Peyer's patch (tissue), 4 donors: ENCODE measurements at regions not wholly inside any gene's neighbourhood (a gene's known extent, or its start where the extent isn't known, plus 50 kb on each side); places are given as distances from the start of the nearest gene placed in this dataset.

Experiments used
- POLR2A ChIP-seq, 2 donors: fragments of 450-650 bp; IDR thresholded peaks; one replicate each; pipeline ENCODE4 v1.5.1; 2017; ENCODE audit warnings: antibody characterized with exemption in 2 of 2, mild to moderate bottlenecking in 2 of 2, moderate library complexity in 2 of 2
- TF ChIP-seq, protein P1 (sequence below), 6 experiments: fragments of 450-650 bp in 4 of 6; fragments of 200-600 bp in 2 of 6; sonication (generic) in 1 of 6; IDR thresholded peaks; one replicate each; pipeline ENCODE4 v1.5.1; 2017 to 2019; ENCODE audit warnings: antibody characterized with exemption in 6 of 6, mild to moderate bottlenecking in 3 of 6, moderate library complexity in 1 of 6

DNA sequence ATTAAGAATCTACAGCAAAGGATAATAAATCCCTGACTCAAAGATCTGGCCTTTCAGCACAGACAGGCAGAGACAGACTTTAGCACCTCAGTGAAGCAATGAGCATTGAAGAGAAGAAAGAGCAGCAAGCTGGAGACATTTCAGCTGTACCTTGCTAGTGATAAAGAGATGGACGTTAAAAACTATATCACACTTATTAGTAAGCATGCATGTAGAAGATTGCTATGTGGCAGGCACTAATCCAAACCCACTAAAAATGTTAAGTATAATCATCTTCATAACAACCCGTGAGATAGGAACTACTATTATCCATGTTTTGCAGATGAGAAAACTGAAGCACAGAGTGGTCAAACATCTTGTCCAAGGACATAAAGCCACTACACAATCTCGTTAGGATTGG, 1538.3 kb upstream of the FLRT2 start:
- TF ChIP-seq, protein P1, sequence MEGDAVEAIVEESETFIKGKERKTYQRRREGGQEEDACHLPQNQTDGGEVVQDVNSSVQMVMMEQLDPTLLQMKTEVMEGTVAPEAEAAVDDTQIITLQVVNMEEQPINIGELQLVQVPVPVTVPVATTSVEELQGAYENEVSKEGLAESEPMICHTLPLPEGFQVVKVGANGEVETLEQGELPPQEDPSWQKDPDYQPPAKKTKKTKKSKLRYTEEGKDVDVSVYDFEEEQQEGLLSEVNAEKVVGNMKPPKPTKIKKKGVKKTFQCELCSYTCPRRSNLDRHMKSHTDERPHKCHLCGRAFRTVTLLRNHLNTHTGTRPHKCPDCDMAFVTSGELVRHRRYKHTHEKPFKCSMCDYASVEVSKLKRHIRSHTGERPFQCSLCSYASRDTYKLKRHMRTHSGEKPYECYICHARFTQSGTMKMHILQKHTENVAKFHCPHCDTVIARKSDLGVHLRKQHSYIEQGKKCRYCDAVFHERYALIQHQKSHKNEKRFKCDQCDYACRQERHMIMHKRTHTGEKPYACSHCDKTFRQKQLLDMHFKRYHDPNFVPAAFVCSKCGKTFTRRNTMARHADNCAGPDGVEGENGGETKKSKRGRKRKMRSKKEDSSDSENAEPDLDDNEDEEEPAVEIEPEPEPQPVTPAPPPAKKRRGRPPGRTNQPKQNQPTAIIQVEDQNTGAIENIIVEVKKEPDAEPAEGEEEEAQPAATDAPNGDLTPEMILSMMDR (IDR thresholded peaks at IDR 0.05), result no peak
- no peak for TF ChIP-seq POLR2A (IDR thresholded peaks at IDR 0.05)
